Nephron progenitor cell (in vitro differentiated cells): ENCODE measurements at regions not wholly inside any gene's neighbourhood (a gene's known extent, or its start where the extent isn't known, plus 50 kb on each side); places are given as distances from the start of the nearest gene placed in this dataset.
"Not testable (repeated sequence)": the region's sequence is repeated elsewhere in the genome, so short reads cannot be mapped to it uniquely, and the experiment has no call there.

Experiments used
- DNase-seq: peaks from one replicate; pipeline ENCODE4 v3.0.0; 2021
- H3K27ac Mint-ChIP-seq: 2 replicates; pipeline ENCODE4 v1.8.0; 2021; ENCODE audit warnings: mild to moderate bottlenecking, moderate library complexity, mixed read lengths
- H3K27me3 Mint-ChIP-seq: 2 replicates; pipeline ENCODE4 v1.8.0; 2021; ENCODE audit warnings: mild to moderate bottlenecking, low read depth, mixed read lengths; ENCODE audit not compliant: poor library complexity
- H3K36me3 Mint-ChIP-seq: 2 replicates; pipeline ENCODE4 v1.8.0; 2021; ENCODE audit warnings: low read depth, mixed read lengths
- H3K4me1 Mint-ChIP-seq: 2 replicates; pipeline ENCODE4 v1.8.0; 2021; ENCODE audit warnings: mixed read lengths
- H3K4me3 Mint-ChIP-seq: 2 replicates; pipeline ENCODE4 v1.8.0; 2021; ENCODE audit warnings: mild to moderate bottlenecking, moderate library complexity, mixed read lengths
- H3K9me3 Mint-ChIP-seq: 2 replicates; pipeline ENCODE4 v1.8.0; 2021; ENCODE audit warnings: mild to moderate bottlenecking, moderate library complexity, mixed read lengths
- CTCF ChIP-seq: fragments of 200-600 bp; sonication (generic); IDR thresholded peaks from 2 replicates; pipeline ENCODE4 v1.5.0; 2021; ENCODE audit warnings: antibody characterized with exemption

GRCh38 chr4:23952258-23952657 is 62.4 kb upstream of the PPARGC1A start:
- Mint-ChIP-seq H3K36me3 (no peaks in the 10 kb centered on the region), H3K4me3 (no peak overlapping the region), H3K27me3 (peaks cover 3% of the 10 kb centered on the region), H3K27ac (no peak overlapping the region), H3K4me1 (no peaks in the 10 kb centered on the region), H3K9me3 (no peaks in the 10 kb centered on the region)
- no peak for DNase-seq
- no peak for TF ChIP-seq CTCF

DNA sequence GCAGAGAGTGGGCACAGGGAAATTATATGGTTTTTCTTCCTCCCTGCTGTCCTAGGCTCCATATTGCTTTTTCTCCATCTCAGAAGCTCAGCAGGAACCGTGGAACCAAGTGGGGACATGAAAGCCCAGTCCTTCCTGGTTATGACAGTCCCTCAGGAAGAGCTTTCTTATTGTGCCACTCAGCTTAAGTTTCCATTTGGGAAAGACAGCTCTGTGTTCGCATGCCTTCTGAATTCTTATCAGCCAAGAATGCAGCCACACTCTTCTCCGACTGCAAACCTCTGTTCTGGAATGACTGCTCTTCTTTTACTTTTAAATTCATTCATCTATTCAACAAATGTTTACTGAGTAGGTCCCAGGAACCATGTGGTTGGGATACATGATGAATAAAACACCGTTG is 58.0 kb upstream of the PPARGC1A start:
- Mint-ChIP-seq H3K27ac (no peak overlapping the region), H3K9me3 (no peaks in the 10 kb centered on the region), H3K27me3 (peaks cover 3% of the 10 kb centered on the region), H3K4me1 (peaks cover 23% of the 10 kb centered on the region), H3K4me3 (no peak overlapping the region), H3K36me3 (no peaks in the 10 kb centered on the region)
- TF ChIP-seq CTCF: no peak
- no peak for DNase-seq

DNA sequence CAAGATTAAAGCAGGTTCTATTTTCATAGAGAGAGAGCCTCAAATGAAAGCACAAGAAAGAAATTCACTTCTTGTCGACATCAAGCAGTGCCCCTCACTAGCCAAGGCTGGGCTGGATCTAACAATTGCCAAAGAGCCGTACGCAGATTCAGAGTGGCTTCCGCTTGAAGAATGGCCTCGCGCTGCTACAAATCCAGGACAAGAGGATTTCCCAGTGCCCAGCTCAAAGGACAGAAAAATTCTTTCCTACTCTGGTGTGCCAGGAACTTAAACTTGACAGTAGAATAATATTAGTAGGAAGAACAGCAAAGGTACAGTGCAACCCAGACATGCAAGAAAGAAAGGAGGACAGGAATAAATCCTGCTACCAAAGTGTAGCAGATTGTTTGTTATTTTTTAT is 56.5 kb upstream of the PPARGC1A start:
- no peak for DNase-seq
- Mint-ChIP-seq H3K4me1 (peaks cover 28% of the 10 kb centered on the region), H3K36me3 (no peaks in the 10 kb centered on the region), H3K9me3 (no peaks in the 10 kb centered on the region), H3K27ac (peak overlapping the region; percentile 14), H3K4me3 (no peak overlapping the region), H3K27me3 (no peaks in the 10 kb centered on the region)
- no peak for TF ChIP-seq CTCF

DNA sequence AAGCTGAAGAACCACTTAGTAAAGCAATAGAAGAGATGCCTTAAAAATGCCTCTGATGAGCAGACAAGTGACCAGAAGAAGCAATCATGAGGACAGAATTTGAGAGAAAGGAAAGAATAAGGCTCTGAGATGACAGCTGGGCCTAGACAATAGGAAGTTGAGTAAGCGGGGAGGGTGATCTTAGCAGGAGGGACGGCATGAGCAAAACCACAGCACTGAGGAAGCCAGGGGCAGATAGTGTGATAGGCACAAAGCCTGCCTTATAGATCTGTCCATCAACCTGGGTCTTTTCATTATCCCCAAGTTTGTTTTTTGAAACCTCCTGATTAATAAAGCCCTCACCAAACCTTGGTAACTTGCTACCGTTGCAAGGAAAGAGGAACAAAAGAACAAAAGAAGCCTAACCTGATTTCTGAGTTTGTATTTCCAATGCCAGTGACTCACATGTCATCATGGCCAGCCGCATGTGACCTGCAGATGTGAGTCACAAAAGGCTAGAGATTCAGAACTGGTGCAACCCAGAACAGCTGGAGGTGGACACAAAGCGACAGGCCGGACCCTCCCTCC is 55.7 kb upstream of the PPARGC1A start:
- Mint-ChIP-seq H3K9me3 (no peaks in the 10 kb centered on the region), H3K36me3 (no peaks in the 10 kb centered on the region), H3K27ac (peak overlapping the region; percentile 17), H3K27me3 (no peaks in the 10 kb centered on the region), H3K4me3 (no peak overlapping the region), H3K4me1 (peaks cover 28% of the 10 kb centered on the region)
- no peak for TF ChIP-seq CTCF
- DNase-seq: no peak

- Mint-ChIP-seq H3K4me1 (peaks cover 28% of the 10 kb centered on the region), H3K27ac (peak overlapping the region; percentile 9)
- not testable (repeated sequence) for H3K9me3 Mint-ChIP-seq, H3K36me3 Mint-ChIP-seq, H3K4me3 Mint-ChIP-seq, H3K27me3 Mint-ChIP-seq, DNase-seq
Observed at GRCh38 chr4:23944556-23944955, 54.7 kb upstream of the PPARGC1A start.

GRCh38 chr4:23943478-23943877 is 53.6 kb upstream of the PPARGC1A start:
- TF ChIP-seq CTCF: no peak
- no peaks in the 10 kb centered on the region for H3K36me3 Mint-ChIP-seq
- no peaks in the 10 kb centered on the region for H3K9me3 Mint-ChIP-seq
- H3K27me3 Mint-ChIP-seq: no peaks in the 10 kb centered on the region
- H3K4me1 Mint-ChIP-seq: peaks cover 28% of the 10 kb centered on the region
- DNase-seq: no peak
- H3K4me3 Mint-ChIP-seq: no peak overlapping the region
- no peak overlapping the region for H3K27ac Mint-ChIP-seq
